ENCODE measurements at regions not wholly inside any gene's neighbourhood (a gene's known extent, or its start where the extent isn't known, plus 50 kb on each side); places are given as distances from the start of the nearest gene placed in this dataset.

DNA sequence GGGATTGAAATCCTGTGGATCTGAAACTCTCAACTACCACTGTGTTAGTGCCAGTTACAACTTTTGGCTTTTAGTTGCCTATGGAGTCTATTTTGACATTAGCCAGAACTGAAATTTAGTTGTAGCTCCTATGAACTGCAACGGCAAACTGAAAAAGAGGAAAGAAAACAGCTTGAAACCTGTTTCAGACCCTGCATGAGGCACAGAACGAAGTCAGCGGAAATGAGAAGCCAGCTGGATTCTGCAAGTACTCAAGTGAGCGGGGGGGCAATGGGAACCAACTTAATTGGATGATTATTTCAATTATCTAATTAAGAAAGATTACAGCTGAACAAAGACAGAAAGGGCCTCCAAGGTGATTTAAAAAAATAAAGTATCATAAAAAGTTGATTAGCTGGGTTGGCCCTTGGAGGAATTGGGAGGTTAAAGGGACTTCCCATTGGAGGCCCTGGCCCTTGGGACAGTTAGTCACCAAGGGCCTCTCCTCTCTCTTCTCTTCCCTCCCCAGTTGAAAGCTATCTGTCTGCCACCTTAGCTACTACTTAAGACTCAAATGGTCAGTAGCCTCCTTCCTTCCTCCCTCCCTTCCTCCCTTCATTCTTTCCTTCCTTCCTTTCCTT is 352.1 kb downstream of the SHQ1 start:
- no peak for TF ChIP-seq POLR2A (IDR thresholded peaks at IDR 0.05)
- TF ChIP-seq, protein P1, sequence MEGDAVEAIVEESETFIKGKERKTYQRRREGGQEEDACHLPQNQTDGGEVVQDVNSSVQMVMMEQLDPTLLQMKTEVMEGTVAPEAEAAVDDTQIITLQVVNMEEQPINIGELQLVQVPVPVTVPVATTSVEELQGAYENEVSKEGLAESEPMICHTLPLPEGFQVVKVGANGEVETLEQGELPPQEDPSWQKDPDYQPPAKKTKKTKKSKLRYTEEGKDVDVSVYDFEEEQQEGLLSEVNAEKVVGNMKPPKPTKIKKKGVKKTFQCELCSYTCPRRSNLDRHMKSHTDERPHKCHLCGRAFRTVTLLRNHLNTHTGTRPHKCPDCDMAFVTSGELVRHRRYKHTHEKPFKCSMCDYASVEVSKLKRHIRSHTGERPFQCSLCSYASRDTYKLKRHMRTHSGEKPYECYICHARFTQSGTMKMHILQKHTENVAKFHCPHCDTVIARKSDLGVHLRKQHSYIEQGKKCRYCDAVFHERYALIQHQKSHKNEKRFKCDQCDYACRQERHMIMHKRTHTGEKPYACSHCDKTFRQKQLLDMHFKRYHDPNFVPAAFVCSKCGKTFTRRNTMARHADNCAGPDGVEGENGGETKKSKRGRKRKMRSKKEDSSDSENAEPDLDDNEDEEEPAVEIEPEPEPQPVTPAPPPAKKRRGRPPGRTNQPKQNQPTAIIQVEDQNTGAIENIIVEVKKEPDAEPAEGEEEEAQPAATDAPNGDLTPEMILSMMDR (IDR thresholded peaks at IDR 0.05), result no peak

Data from vagina (tissue), 2 donors.